GM21360 (cell line): ENCODE measurements at regions not wholly inside any gene's neighbourhood (a gene's known extent, or its start where the extent isn't known, plus 50 kb on each side); places are given as distances from the start of the nearest gene placed in this dataset.
"Not testable (repeated sequence)": the region's sequence is repeated elsewhere in the genome, so short reads cannot be mapped to it uniquely, and the experiment has no call there.

Source experiments
- ATAC-seq: cut with Tn5 transposase; IDR thresholded peaks from one replicate; pipeline ENCODE4 v1.9.1; 2021; ENCODE audit warnings: mild to moderate bottlenecking, moderate library complexity; ENCODE audit not compliant: unreplicated experiment

- not testable (repeated sequence) for ATAC-seq
These were observed 161.4 kb downstream of the SYT15 start for GRCh38 chr10:46740368-46740767.

GRCh38 chr10:46749003-46749402, 162.2 kb upstream of the PTPN20 start:
- ATAC-seq = not testable (repeated sequence)

- not testable (repeated sequence) for ATAC-seq
These were observed 161.8 kb upstream of the PTPN20 start for GRCh38 chr10:46749470-46749869.

GRCh38 chr10:46753763-46754162, 157.5 kb upstream of the PTPN20 start:
- ATAC-seq = not testable (repeated sequence)

GRCh38 chr10:46761471-46761870, 149.8 kb upstream of the PTPN20 start:
- ATAC-seq = not testable (repeated sequence)

GRCh38 chr10:46768515-46769291, 142.5 kb upstream of the PTPN20 start:
- not testable (repeated sequence) for ATAC-seq

GRCh38 chr10:46773178-46773896, 137.9 kb upstream of the PTPN20 start:
- ATAC-seq = not testable (repeated sequence)

GRCh38 chr10:46773897-46774236, 137.4 kb upstream of the PTPN20 start:
- not testable (repeated sequence) for ATAC-seq

- not testable (repeated sequence) for ATAC-seq
These were observed 136.9 kb upstream of the PTPN20 start for GRCh38 chr10:46774366-46774765.

GRCh38 chr10:46774945-46775667, 136.1 kb upstream of the PTPN20 start:
- ATAC-seq = not testable (repeated sequence)

GRCh38 chr10:46775668-46776059, 135.6 kb upstream of the PTPN20 start:
- ATAC-seq = not testable (repeated sequence)

- not testable (repeated sequence) for ATAC-seq
These were observed 131.7 kb upstream of the PTPN20 start for GRCh38 chr10:46779571-46779970.

GRCh38 chr10:46780164-46780563, 131.1 kb upstream of the PTPN20 start:
- ATAC-seq = not testable (repeated sequence)

GRCh38 chr10:46781001-46781400, 130.2 kb upstream of the PTPN20 start:
- ATAC-seq = not testable (repeated sequence)

GRCh38 chr10:46782001-46782874, 129.0 kb upstream of the PTPN20 start:
- not testable (repeated sequence) for ATAC-seq

GRCh38 chr10:46784665-46785064, 126.6 kb upstream of the PTPN20 start:
- not testable (repeated sequence) for ATAC-seq

GRCh38 chr10:46786125-46786517, 125.1 kb upstream of the PTPN20 start:
- ATAC-seq = not testable (repeated sequence)

GRCh38 chr10:46786518-46787320, 124.5 kb upstream of the PTPN20 start:
- peak; percentile 80 for ATAC-seq

- ATAC-seq = no peak
These were observed 124.0 kb upstream of the PTPN20 start for GRCh38 chr10:46787321-46787615.
